Osteoblast (primary cell): ENCODE measurements at regions not wholly inside any gene's neighbourhood (a gene's known extent, or its start where the extent isn't known, plus 50 kb on each side); places are given as distances from the start of the nearest gene placed in this dataset.

Experiments used
- DNase-seq: peaks from one replicate; pipeline ENCODE4 v3.0.0; 2011; ENCODE audit warnings: low spot score, mixed read lengths; ENCODE audit not compliant: insufficient read length; ENCODE audit errors: missing footprints
- H2AFZ ChIP-seq: 2 replicates; pipeline ENCODE4 v1.6.0; 2011; ENCODE audit warnings: mild to moderate bottlenecking, low read length
- H3K27ac ChIP-seq: 2 replicates; pipeline ENCODE4 v1.5.1; 2011; ENCODE audit warnings: mild to moderate bottlenecking, low read depth, low read length, moderate library complexity
- H3K27me3 ChIP-seq: 2 replicates; pipeline ENCODE4 v1.6.0; 2012; ENCODE audit warnings: mild to moderate bottlenecking, control low read depth, inconsistent platforms, low read length, moderate library complexity; ENCODE audit not compliant: insufficient read depth
- H3K36me3 ChIP-seq: 2 replicates; pipeline ENCODE4 v1.5.1; 2011; ENCODE audit warnings: mild to moderate bottlenecking, low read length, control low read depth, moderate library complexity; ENCODE audit not compliant: insufficient read depth
- H3K4me1 ChIP-seq: 2 replicates; pipeline ENCODE4 v1.5.1; 2011; ENCODE audit warnings: mild to moderate bottlenecking, low read length, control low read depth, moderate library complexity; ENCODE audit not compliant: insufficient read depth
- H3K4me2 ChIP-seq: 2 replicates; pipeline ENCODE4 v1.6.0; 2011; ENCODE audit warnings: mild to moderate bottlenecking, low read length; ENCODE audit not compliant: insufficient read depth
- H3K4me3 ChIP-seq: fragments of 200-600 bp; sonication (generic); 3 replicates; pipeline ENCODE4 v1.5.1; 2012; ENCODE audit warnings: mild to moderate bottlenecking, low read length, inconsistent platforms; ENCODE audit not compliant: insufficient read depth
- H3K79me2 ChIP-seq: 2 replicates; pipeline ENCODE4 v1.6.0; 2012; ENCODE audit warnings: mild to moderate bottlenecking, low read length, control low read depth, inconsistent platforms; ENCODE audit not compliant: insufficient read depth
- H3K9me3 ChIP-seq: 2 replicates; pipeline ENCODE4 v1.5.1; 2011; ENCODE audit warnings: low read depth, low read length, control low read depth
- H4K20me1 ChIP-seq: 2 replicates; pipeline ENCODE4 v1.6.0; 2012; ENCODE audit warnings: mild to moderate bottlenecking, low read length, control low read depth; ENCODE audit not compliant: insufficient read depth
- TF ChIP-seq, protein P1 (sequence below): IDR thresholded peaks from 2 replicates; pipeline ENCODE4 v1.5.1; 2011; ENCODE audit warnings: mild to moderate bottlenecking, low read depth, low read length, moderate library complexity; ENCODE audit errors: extremely low read depth

DNA sequence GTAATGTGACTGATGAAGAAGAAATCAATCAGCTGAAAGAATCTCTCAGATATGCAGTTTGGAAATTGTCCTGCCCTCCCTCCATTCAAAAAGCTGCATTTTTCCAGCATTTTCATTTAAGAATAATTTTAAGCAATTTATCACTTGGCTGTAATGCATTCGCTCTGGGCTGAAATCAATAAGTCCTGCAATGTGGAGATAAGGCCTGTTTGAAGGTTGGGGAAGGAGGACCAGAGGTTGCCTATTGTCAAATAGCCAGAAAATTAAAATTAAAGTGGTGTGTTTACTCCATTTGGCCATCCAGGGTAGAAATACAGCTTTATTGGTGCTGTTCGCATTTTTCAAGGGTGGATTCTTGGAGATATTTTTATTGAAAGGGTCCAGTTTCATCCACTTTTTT is 187.6 kb upstream of the NFIA start:
- Histone ChIP-seq H2AFZ (no peak overlapping the region), H3K27me3 (peaks cover 3% of the 10 kb centered on the region), H3K4me1 (no peaks in the 10 kb centered on the region), H3K4me3 (no peak overlapping the region), H4K20me1 (no peaks in the 10 kb centered on the region), H3K27ac (no peak overlapping the region), H3K9me3 (no peaks in the 10 kb centered on the region), H3K4me2 (no peak overlapping the region), H3K36me3 (no peaks in the 10 kb centered on the region), H3K79me2 (no peaks in the 10 kb centered on the region)
- no peak for DNase-seq
- TF ChIP-seq, protein P1, sequence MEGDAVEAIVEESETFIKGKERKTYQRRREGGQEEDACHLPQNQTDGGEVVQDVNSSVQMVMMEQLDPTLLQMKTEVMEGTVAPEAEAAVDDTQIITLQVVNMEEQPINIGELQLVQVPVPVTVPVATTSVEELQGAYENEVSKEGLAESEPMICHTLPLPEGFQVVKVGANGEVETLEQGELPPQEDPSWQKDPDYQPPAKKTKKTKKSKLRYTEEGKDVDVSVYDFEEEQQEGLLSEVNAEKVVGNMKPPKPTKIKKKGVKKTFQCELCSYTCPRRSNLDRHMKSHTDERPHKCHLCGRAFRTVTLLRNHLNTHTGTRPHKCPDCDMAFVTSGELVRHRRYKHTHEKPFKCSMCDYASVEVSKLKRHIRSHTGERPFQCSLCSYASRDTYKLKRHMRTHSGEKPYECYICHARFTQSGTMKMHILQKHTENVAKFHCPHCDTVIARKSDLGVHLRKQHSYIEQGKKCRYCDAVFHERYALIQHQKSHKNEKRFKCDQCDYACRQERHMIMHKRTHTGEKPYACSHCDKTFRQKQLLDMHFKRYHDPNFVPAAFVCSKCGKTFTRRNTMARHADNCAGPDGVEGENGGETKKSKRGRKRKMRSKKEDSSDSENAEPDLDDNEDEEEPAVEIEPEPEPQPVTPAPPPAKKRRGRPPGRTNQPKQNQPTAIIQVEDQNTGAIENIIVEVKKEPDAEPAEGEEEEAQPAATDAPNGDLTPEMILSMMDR, result no peak

DNA sequence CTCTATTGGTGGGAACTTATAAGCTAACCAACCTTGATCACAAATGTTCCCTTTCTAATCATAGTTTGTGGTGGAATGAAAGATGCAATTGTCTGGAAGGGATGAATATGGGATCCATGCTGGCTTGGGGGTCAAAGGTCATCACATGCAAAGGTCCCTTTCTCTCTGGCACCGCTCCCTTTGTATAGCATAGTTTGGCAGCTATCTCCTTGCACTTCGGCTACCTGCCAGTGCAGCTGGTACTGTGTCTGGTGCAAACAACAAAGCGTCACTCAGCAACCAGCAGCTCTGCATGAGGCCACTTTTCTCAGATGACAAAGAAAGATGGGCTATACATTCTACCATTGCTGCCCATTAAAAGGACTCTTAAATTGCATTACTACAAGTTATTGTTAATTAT is 188.2 kb upstream of the NFIA start:
- no peaks in the 10 kb centered on the region for H3K9me3 ChIP-seq
- DNase-seq, result no peak
- H2AFZ ChIP-seq, result no peak overlapping the region
- no peak overlapping the region for H3K27ac ChIP-seq
- H3K4me1 ChIP-seq, result no peaks in the 10 kb centered on the region
- no peaks in the 10 kb centered on the region for H3K36me3 ChIP-seq
- H3K4me2 ChIP-seq, result no peak overlapping the region
- H3K79me2 ChIP-seq, result no peaks in the 10 kb centered on the region
- TF ChIP-seq, protein P1, result no peak
- no peak overlapping the region for H3K4me3 ChIP-seq
- H4K20me1 ChIP-seq, result no peaks in the 10 kb centered on the region
- H3K27me3 ChIP-seq, result peaks cover 3% of the 10 kb centered on the region

DNA sequence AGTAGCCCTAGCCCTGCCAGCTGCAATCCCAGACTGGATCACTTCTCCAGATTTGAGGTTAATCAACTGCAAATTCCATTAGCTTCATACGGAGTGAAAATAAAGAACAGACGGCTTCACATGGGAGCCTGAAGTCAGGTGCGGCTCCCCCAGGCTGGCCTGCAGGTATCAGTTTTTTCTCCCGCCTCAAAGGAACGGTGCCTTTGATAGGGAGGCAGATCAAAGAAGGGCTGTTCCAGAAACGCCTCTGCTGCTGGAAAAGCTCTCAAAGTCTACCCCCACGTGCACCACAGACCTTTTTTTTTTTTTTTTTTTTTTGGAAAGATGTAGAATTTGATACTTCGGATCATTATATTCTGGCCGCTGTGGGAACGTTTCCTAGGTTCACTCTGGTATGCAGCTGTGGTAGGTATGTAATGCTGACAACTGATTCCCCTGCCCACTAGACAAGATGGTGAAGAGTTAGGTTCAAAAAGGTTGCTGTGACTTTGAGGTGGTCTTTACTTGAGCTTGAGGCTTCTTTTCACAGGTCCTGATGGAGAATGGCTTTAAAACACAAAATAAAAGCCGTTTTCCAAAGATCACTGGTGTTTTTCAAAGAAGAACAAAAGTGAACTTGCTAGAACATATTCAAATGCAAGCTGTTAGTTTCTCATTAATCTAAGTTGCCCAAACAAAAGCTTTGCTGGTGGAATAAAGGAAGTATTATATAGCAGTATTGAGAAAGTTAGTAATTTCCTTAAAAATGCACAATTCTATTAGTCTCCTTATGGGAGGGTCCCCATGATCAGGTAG is 189.0 kb upstream of the NFIA start:
- H3K79me2 ChIP-seq, result no peaks in the 10 kb centered on the region
- no peak overlapping the region for H3K4me3 ChIP-seq
- H3K9me3 ChIP-seq, result no peaks in the 10 kb centered on the region
- H3K4me2 ChIP-seq, result no peak overlapping the region
- no peak for DNase-seq
- H3K27me3 ChIP-seq, result peaks cover 3% of the 10 kb centered on the region
- no peaks in the 10 kb centered on the region for H3K36me3 ChIP-seq
- no peaks in the 10 kb centered on the region for H3K4me1 ChIP-seq
- TF ChIP-seq, protein P1, result no peak
- H2AFZ ChIP-seq, result no peak overlapping the region
- no peaks in the 10 kb centered on the region for H4K20me1 ChIP-seq
- H3K27ac ChIP-seq, result no peak overlapping the region

DNA sequence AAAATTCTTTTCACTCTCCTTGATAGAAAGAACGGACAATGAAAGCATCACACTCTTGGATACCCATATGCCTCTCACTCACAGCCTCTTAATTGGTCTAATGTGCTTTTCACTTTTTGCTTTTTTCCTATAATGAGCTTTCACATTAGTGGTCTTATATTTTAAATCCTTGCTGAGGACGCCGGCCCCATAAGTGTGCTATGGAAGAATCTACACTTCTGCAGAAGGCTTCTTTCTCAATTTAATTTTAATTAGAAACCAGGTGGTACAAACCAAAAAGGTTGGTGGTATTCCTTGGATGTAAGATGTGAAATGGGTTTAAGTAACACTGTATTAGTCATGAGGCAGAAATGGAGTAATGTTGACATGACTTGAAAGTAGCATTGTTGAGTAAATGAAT is 190.6 kb upstream of the NFIA start:
- no peaks in the 10 kb centered on the region for H3K79me2 ChIP-seq
- no peak overlapping the region for H3K4me3 ChIP-seq
- no peak overlapping the region for H2AFZ ChIP-seq
- H3K9me3 ChIP-seq, result no peaks in the 10 kb centered on the region
- H3K4me1 ChIP-seq, result no peaks in the 10 kb centered on the region
- no peak overlapping the region for H3K27ac ChIP-seq
- H3K27me3 ChIP-seq, result peaks cover 6% of the 10 kb centered on the region
- H3K36me3 ChIP-seq, result no peaks in the 10 kb centered on the region
- DNase-seq, result no peak
- TF ChIP-seq, protein P1, result no peak
- H4K20me1 ChIP-seq, result no peaks in the 10 kb centered on the region
- H3K4me2 ChIP-seq, result no peak overlapping the region
